DMS 273 (cell line): ENCODE measurements at regions not wholly inside any gene's neighbourhood (a gene's known extent, or its start where the extent isn't known, plus 50 kb on each side); places are given as distances from the start of the nearest gene placed in this dataset.
A peak's percentile ranks its signal among the peaks of the same experiment; 100 is the strongest.

Experiments
- DNase-seq: peaks from one replicate; lab custom pipeline; 2025; ENCODE audit not compliant: unreplicated experiment; lab: John Stamatoyannopoulos, UW

GRCh38 chr4:140281828-140282552, 91.5 kb upstream of the SCOC start:
- DNase-seq = no peak

- no peak for DNase-seq
Measured at GRCh38 chr4:140277576-140277975, 95.9 kb upstream of the SCOC start.

GRCh38 chr4:140271553-140271952, 101.9 kb upstream of the SCOC start:
- no peak for DNase-seq

GRCh38 chr4:140269369-140269768, 104.1 kb upstream of the SCOC start:
- DNase-seq = no peak

GRCh38 chr4:140268186-140268841, 105.1 kb upstream of the SCOC start:
- no peak for DNase-seq

GRCh38 chr4:140267576-140267975, 105.9 kb upstream of the SCOC start:
- DNase-seq = no peak

GRCh38 chr4:140266958-140267568, 106.4 kb upstream of the SCOC start:
- DNase-seq = no peak

GRCh38 chr4:140260227-140260626, 106.2 kb upstream of the MAML3 start:
- DNase-seq = no peak

GRCh38 chr4:140258476-140258875, 104.5 kb upstream of the MAML3 start:
- DNase-seq = no peak

GRCh38 chr4:140257461-140258305, 103.7 kb upstream of the MAML3 start:
- DNase-seq = no peak

- DNase-seq = no peak
Measured at GRCh38 chr4:140256941-140257340, 103.0 kb upstream of the MAML3 start.

- DNase-seq = no peak
Measured at GRCh38 chr4:140256335-140256734, 102.4 kb upstream of the MAML3 start.

GRCh38 chr4:140255927-140256326, 101.9 kb upstream of the MAML3 start:
- no peak for DNase-seq

GRCh38 chr4:140255467-140255866, 101.5 kb upstream of the MAML3 start:
- no peak for DNase-seq

GRCh38 chr4:140254651-140255299, 100.8 kb upstream of the MAML3 start:
- DNase-seq = no peak

- no peak for DNase-seq
Measured at GRCh38 chr4:140253556-140254027, 99.6 kb upstream of the MAML3 start.

- DNase-seq = peak; percentile 89
Measured at GRCh38 chr4:140252742-140253555, 99.0 kb upstream of the MAML3 start.

- peak; percentile 95 for DNase-seq
Measured at GRCh38 chr4:140252141-140252741, 98.3 kb upstream of the MAML3 start.

GRCh38 chr4:140251571-140251970, 97.6 kb upstream of the MAML3 start:
- peak; percentile 33 for DNase-seq
